ENCODE measurements at regions not wholly inside any gene's neighbourhood (a gene's known extent, or its start where the extent isn't known, plus 50 kb on each side); places are given as distances from the start of the nearest gene placed in this dataset.
A peak's percentile ranks its signal among the peaks of the same experiment; 100 is the strongest.

GRCh38 chr10:3241274-3241921, 68.8 kb upstream of the PITRM1 start:
- POLR2A ChIA-PET: no interaction called here
- no peak for TF ChIP-seq CTCF (IDR thresholded peaks at IDR 0.05; ENCODE audit: insufficient read depth, low read length, missing control alignments)
- DNase-seq (ENCODE audit: low read depth, low spot score): no peak
- CTCF ChIA-PET: interaction anchor here (1.2 to 2.7 kb wide), 5 partner anchors 523 to 1526 kb away, joined by 3 to 8 read pairs (median 6); no protein-coding TSS in a partner anchor
- no peak overlapping the region for H3K4me3 ChIP-seq (ENCODE audit: low read depth, low read length)

- ChIA-PET POLR2A (no interaction called here), CTCF (interaction anchor here (0.6 to 2.7 kb wide), 22 partner anchors 9 to 1527 kb away, joined by 3 to 8 read pairs (median 3); no protein-coding TSS in a partner anchor)
- DNase-seq (ENCODE audit: low read depth, low spot score): no peak
These were observed 67.6 kb upstream of the PITRM1 start for GRCh38 chr10:3239920-3240894.

DNA sequence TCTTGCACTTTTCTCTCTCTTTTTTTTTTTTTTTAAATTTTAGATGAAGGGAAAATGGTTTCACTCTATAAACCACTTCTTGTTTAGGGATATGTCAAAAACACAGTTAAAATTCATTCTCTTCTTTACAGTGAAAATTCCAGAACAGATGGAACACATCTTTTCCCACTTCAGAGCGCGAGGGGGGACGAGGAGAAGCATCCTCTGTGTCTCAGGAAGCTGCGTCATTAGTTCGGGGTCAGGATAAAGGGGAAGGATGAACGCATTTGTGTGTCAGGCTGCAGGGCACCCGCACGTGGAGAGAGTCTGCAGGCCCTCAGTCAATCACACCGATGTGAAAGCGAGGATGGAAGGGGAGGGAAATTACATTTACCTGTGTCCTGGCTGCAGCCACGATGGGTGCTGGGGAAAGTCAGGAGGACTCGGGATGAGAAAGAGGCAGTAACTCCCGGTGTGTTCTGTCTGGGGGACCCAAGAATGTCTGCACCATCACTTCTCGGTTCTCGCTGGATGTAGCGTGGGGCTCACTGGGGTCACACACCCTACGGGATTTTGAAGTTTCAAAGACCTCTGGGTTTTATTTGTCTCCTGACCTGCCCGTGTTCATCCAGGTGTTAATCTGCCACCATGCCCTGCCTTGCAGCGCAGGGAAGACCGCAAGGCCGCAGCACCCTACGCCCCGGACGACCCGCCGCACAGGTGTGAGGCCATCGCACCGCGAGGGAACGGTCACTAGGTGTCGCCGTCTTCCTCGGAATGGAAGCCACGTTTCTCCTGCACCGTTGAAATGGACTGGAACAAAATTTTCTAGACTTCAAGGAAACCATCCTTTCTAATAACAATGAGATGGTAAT, 66.7 kb upstream of the PITRM1 start:
- DNase-seq (ENCODE audit: low read depth, low spot score): no peak
- TF ChIP-seq CTCF (IDR thresholded peaks at IDR 0.05; ENCODE audit: insufficient read depth, low read length, missing control alignments): peak; percentile 97
- ChIA-PET POLR2A (no interaction called here), CTCF (interaction anchor here (0.6 to 2.7 kb wide), 20 partner anchors 10 to 1527 kb away, joined by 3 to 8 read pairs (median 3); no protein-coding TSS in a partner anchor)
- H3K4me3 ChIP-seq (ENCODE audit: low read depth, low read length): no peak overlapping the region; the same call in 1 of the 2 replicates

More at GRCh38 chr10:3239920-3240894, 67.6 kb upstream of the PITRM1 start:
- TF ChIP-seq CTCF (IDR thresholded peaks at IDR 0.05; ENCODE audit: insufficient read depth, low read length, missing control alignments): no peak
- H3K4me3 ChIP-seq (ENCODE audit: low read depth, low read length): no peak overlapping the region

- POLR2A ChIA-PET: no interaction called here
- DNase-seq (ENCODE audit: low read depth, low spot score): no peak
- CTCF ChIA-PET: interaction anchor here (0.6 to 2.7 kb wide), 7 partner anchors 9 to 829 kb away, joined by 3 to 6 read pairs (median 3); no protein-coding TSS in a partner anchor
- no peak overlapping the region for H3K4me3 ChIP-seq (ENCODE audit: low read depth, low read length)
- no peak for TF ChIP-seq CTCF (IDR thresholded peaks at IDR 0.05; ENCODE audit: insufficient read depth, low read length, missing control alignments)
These were observed 65.7 kb upstream of the PITRM1 start for GRCh38 chr10:3238115-3238871.

GRCh38 chr10:3237530-3237929, 64.9 kb upstream of the PITRM1 start:
- ChIA-PET POLR2A (no interaction called here), CTCF (interaction anchor here (1.4 kb wide), 1 partner anchor 9 kb away, joined by 5 read pairs; no protein-coding TSS in a partner anchor)
- TF ChIP-seq CTCF (IDR thresholded peaks at IDR 0.05; ENCODE audit: insufficient read depth, low read length, missing control alignments): no peak
- DNase-seq (ENCODE audit: low read depth, low spot score): no peak
- no peak overlapping the region for H3K4me3 ChIP-seq (ENCODE audit: low read depth, low read length)

All from AG04449 (cell line).